Ovary (tissue), 3 donors: ENCODE measurements at regions not wholly inside any gene's neighbourhood (a gene's known extent, or its start where the extent isn't known, plus 50 kb on each side); places are given as distances from the start of the nearest gene placed in this dataset.

Experiments used
- EP300 ChIP-seq: sonication (generic); formaldehyde crosslinking; IDR thresholded peaks from one replicate; pipeline ENCODE4 v1.6.1; 2017; ENCODE audit warnings: antibody characterized with exemption
- POLR2A ChIP-seq: fragments of 450-650 bp; IDR thresholded peaks from one replicate; pipeline ENCODE4 v1.6.1; 2017; ENCODE audit warnings: antibody characterized with exemption, mild to moderate bottlenecking, moderate library complexity
- TF ChIP-seq, protein P1 (sequence below), 3 donors: fragments of 450-650 bp in 2 of 3; fragments of 200-600 bp in 1 of 3; IDR thresholded peaks; one replicate each; pipeline versions ENCODE4 v1.5.1 to v1.8.0; 2016 to 2022; ENCODE audit warnings: antibody characterized with exemption in 3 of 3, mild to moderate bottlenecking in 1 of 3
- donor health status: DM: no; HTN: no; CAD: no.

DNA sequence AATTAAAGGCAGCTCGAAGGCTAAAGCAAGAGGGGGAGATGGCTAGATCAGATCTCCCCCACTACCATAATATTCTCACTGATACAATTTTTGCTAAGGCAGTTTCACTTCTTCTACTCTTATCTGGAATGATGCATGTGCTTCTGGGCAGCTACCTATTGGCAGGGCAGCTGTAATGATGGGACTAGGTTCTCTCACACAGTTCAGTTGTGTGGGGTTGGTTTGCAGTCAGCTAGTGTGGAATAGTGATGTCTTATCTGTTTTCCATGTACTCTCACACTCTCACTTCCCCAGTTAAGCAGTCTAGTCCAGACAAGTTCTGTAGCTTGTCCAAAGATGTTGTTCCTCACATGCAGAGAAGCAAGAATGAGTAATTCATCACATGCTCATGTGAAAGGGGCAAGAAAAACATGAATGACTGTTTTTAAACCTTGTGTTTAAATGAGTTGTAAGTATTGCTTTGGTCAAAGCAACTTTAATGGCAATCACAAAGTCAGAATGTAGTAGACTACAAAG is 836.1 kb downstream of the CBLN2 start:
- TF ChIP-seq POLR2A (no peak), EP300 (no peak)
- TF ChIP-seq, protein P1, sequence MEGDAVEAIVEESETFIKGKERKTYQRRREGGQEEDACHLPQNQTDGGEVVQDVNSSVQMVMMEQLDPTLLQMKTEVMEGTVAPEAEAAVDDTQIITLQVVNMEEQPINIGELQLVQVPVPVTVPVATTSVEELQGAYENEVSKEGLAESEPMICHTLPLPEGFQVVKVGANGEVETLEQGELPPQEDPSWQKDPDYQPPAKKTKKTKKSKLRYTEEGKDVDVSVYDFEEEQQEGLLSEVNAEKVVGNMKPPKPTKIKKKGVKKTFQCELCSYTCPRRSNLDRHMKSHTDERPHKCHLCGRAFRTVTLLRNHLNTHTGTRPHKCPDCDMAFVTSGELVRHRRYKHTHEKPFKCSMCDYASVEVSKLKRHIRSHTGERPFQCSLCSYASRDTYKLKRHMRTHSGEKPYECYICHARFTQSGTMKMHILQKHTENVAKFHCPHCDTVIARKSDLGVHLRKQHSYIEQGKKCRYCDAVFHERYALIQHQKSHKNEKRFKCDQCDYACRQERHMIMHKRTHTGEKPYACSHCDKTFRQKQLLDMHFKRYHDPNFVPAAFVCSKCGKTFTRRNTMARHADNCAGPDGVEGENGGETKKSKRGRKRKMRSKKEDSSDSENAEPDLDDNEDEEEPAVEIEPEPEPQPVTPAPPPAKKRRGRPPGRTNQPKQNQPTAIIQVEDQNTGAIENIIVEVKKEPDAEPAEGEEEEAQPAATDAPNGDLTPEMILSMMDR (IDR thresholded peaks at IDR 0.05) = no peak
